HG02763 (cell line): ENCODE measurements at regions not wholly inside any gene's neighbourhood (a gene's known extent, or its start where the extent isn't known, plus 50 kb on each side); places are given as distances from the start of the nearest gene placed in this dataset.

Source experiments
- ATAC-seq: cut with Tn5 transposase; IDR thresholded peaks from one replicate; pipeline ENCODE4 v1.9.1; 2021; ENCODE audit warnings: mild to moderate bottlenecking, moderate library complexity; ENCODE audit not compliant: unreplicated experiment

GRCh38 chr18:22613788-22614187 is 196.1 kb upstream of the CTAGE1 start:
- no peak for ATAC-seq

- no peak for ATAC-seq
Measured at GRCh38 chr18:22623513-22623912, 205.8 kb upstream of the CTAGE1 start.

- ATAC-seq: no peak
Measured at GRCh38 chr18:22624176-22624575, 206.5 kb upstream of the CTAGE1 start.

- no peak for ATAC-seq
Measured at GRCh38 chr18:22625406-22625805, 207.7 kb upstream of the CTAGE1 start.

GRCh38 chr18:22626771-22627170 is 209.1 kb upstream of the CTAGE1 start:
- no peak for ATAC-seq

- no peak for ATAC-seq
Measured at GRCh38 chr18:22627506-22627905, 209.8 kb upstream of the CTAGE1 start.

GRCh38 chr18:22628795-22629510 is 211.2 kb upstream of the CTAGE1 start:
- no peak for ATAC-seq

- no peak for ATAC-seq
Measured at GRCh38 chr18:22630980-22631379, 213.3 kb upstream of the CTAGE1 start.

GRCh38 chr18:22632191-22632590 is 214.5 kb upstream of the CTAGE1 start:
- ATAC-seq: no peak

- ATAC-seq: no peak
Measured at GRCh38 chr18:22634464-22634863, 216.7 kb upstream of the CTAGE1 start.

- no peak for ATAC-seq
Measured at GRCh38 chr18:22637787-22638186, 220.1 kb upstream of the CTAGE1 start.

GRCh38 chr18:22639026-22639463 is 221.3 kb upstream of the CTAGE1 start:
- ATAC-seq: no peak

GRCh38 chr18:22639561-22639960 is 221.8 kb upstream of the CTAGE1 start:
- no peak for ATAC-seq

- ATAC-seq: no peak
Measured at GRCh38 chr18:22640281-22640842, 222.6 kb upstream of the CTAGE1 start.

GRCh38 chr18:22641958-22642357 is 224.2 kb upstream of the CTAGE1 start:
- no peak for ATAC-seq

GRCh38 chr18:22643731-22644130 is 226.0 kb upstream of the CTAGE1 start:
- ATAC-seq: no peak

- ATAC-seq: no peak
Measured at GRCh38 chr18:22650247-22650646, 232.5 kb upstream of the CTAGE1 start.

- ATAC-seq: no peak
Measured at GRCh38 chr18:22657619-22658018, 239.9 kb upstream of the CTAGE1 start.

- no peak for ATAC-seq
Measured at GRCh38 chr18:22658318-22658717, 240.6 kb upstream of the CTAGE1 start.

- no peak for ATAC-seq
Measured at GRCh38 chr18:22663378-22663777, 245.7 kb upstream of the CTAGE1 start.

- ATAC-seq: no peak
Measured at GRCh38 chr18:22666411-22666940, 248.8 kb upstream of the CTAGE1 start.

- no peak for ATAC-seq
Measured at GRCh38 chr18:22667156-22667555, 249.4 kb upstream of the CTAGE1 start.
